H1 (cell line): ENCODE measurements at regions not wholly inside any gene's neighbourhood (a gene's known extent, or its start where the extent isn't known, plus 50 kb on each side); places are given as distances from the start of the nearest gene placed in this dataset.
"Not testable (repeated sequence)": the region's sequence is repeated elsewhere in the genome, so short reads cannot be mapped to it uniquely, and the experiment has no call there.

ENCODE experiments used
- CTCF ChIA-PET: fragments of 300-600 bp; sonication (Branson Sonifier 250); formaldehyde crosslinking; loops from one replicate; lab custom pipeline; 2021; ENCODE audit not compliant: partially characterized antibody; lab: Charles Lee
- POLR2A ChIA-PET: fragments of 300-600 bp; sonication (Branson Sonifier 250); formaldehyde crosslinking; loops from one replicate; lab custom pipeline; 2021; ENCODE audit warnings: inconsistent platforms; ENCODE audit not compliant: partially characterized antibody; lab: Charles Lee
- DNase-seq, 2 experiments: peaks; one replicate each; pipeline versions ENCODE4 v3.0.0 to v3.0.0-alpha.2; 2010 to 2022; ENCODE audit warnings: low spot score in 2 of 2, low read depth in 1 of 2, mixed read lengths in 1 of 2
- FAIRE-seq: peaks from 2 replicates; lab custom pipeline; 2011; peaks lifted over from hg19 to GRCh38; lab: Jason Lieb, UNC
- H2AFZ ChIP-seq: 2 replicates; pipeline ENCODE4 v1.8.1; 2012; ENCODE audit warnings: low read length, inconsistent platforms
- H2AK5ac ChIP-seq: 2 replicates; pipeline ENCODE4 v1.6.1; 2013; ENCODE audit warnings: low read depth, low read length
- H2BK120ac ChIP-seq: replicated peaks from 2 replicates; pipeline ENCODE3; 2013; ENCODE audit warnings: low read depth, low read length, inconsistent platforms
- H2BK12ac ChIP-seq: 2 replicates; pipeline ENCODE4 v1.6.1; 2013; ENCODE audit warnings: low read depth, low read length
- H2BK15ac ChIP-seq: 2 replicates; pipeline ENCODE4 v1.6.1; 2013; ENCODE audit warnings: low read length
- H2BK20ac ChIP-seq: 2 replicates; pipeline ENCODE4 v1.6.1; 2013; ENCODE audit warnings: low read length
- H2BK5ac ChIP-seq: 2 replicates; pipeline ENCODE4 v1.6.1; 2013; ENCODE audit warnings: low read depth, low read length
- H3K14ac ChIP-seq: 2 replicates; pipeline ENCODE4 v1.6.1; 2013; ENCODE audit warnings: inconsistent platforms; ENCODE audit not compliant: insufficient read length
- H3K18ac ChIP-seq: 2 replicates; pipeline ENCODE4 v1.6.1; 2013; ENCODE audit warnings: low read length; ENCODE audit errors: extremely low read depth
- H3K23ac ChIP-seq: 2 replicates; pipeline ENCODE4 v1.6.1; 2013; ENCODE audit warnings: inconsistent platforms; ENCODE audit not compliant: insufficient read length
- H3K23me2 ChIP-seq: 2 replicates; pipeline ENCODE4 v1.6.1; 2013; ENCODE audit warnings: low read depth, low read length
- H3K27ac ChIP-seq: 2 replicates; pipeline ENCODE4 v1.6.1; 2011; ENCODE audit warnings: low read depth, low read length, inconsistent platforms
- H3K27me3 ChIP-seq, 4 experiments: replicated peaks in 1 of 4; 1 replicate in 1 of 4; 2 replicates in 3 of 4; pipeline versions ENCODE4 v1.6.1 to v1.8.1; 2011 to 2013; ENCODE audit warnings: low read length in 3 of 4, mild to moderate bottlenecking in 3 of 4, inconsistent platforms in 2 of 4, mixed read lengths in 2 of 4, moderate library complexity in 1 of 4; ENCODE audit not compliant: control insufficient read depth in 3 of 4, insufficient read depth in 3 of 4; ENCODE audit errors: extremely low read depth in 1 of 4
- H3K36me3 ChIP-seq, 4 experiments: 2 replicates each; pipeline versions ENCODE4 v1.6.1 to v1.8.1; 2011 to 2013; ENCODE audit warnings: mild to moderate bottlenecking in 4 of 4, low read length in 3 of 4, moderate library complexity in 2 of 4, control low read depth in 1 of 4, inconsistent platforms in 1 of 4; ENCODE audit not compliant: insufficient read depth in 4 of 4, control insufficient read depth in 2 of 4
- H3K4ac ChIP-seq: replicated peaks from 2 replicates; pipeline ENCODE3; 2013; ENCODE audit warnings: low read length, low read depth, mixed read lengths, inconsistent platforms; ENCODE audit not compliant: insufficient read length
- H3K4me1 ChIP-seq, 4 experiments: replicated peaks in 1 of 4; 1 replicate in 1 of 4; 2 replicates in 3 of 4; pipeline versions ENCODE4 v1.6.1 to v1.8.1; 2011 to 2013; ENCODE audit warnings: low read length in 3 of 4, inconsistent platforms in 2 of 4, mixed read lengths in 1 of 4; ENCODE audit not compliant: insufficient read depth in 4 of 4, control insufficient read depth in 3 of 4
- H3K4me2 ChIP-seq, 2 experiments: 2 replicates each; pipeline versions ENCODE4 v1.6.1 to v1.8.1; 2011 to 2013; ENCODE audit warnings: low read depth in 2 of 2, low read length in 2 of 2, control low read depth in 1 of 2, inconsistent platforms in 1 of 2, mild to moderate bottlenecking in 1 of 2; ENCODE audit not compliant: insufficient read depth in 1 of 2
- H3K4me3 ChIP-seq, 4 experiments: fragments of 200-600, 300-600 bp in 1 of 4; sonication (generic), shearing (Covaris generic), sonication (Bioruptor Twin) in 1 of 4; 2 replicates each; pipeline versions ENCODE4 v1.5.1 to v1.8.1; 2011 to 2016; ENCODE audit warnings: low read length in 4 of 4, low read depth in 3 of 4, control low read depth in 2 of 4, inconsistent platforms in 2 of 4, mild to moderate bottlenecking in 2 of 4, mixed read lengths in 1 of 4, moderate library complexity in 1 of 4; ENCODE audit not compliant: insufficient read depth in 2 of 4; ENCODE audit errors: extremely low read depth in 1 of 4
- H3K56ac ChIP-seq: replicated peaks from 2 replicates; pipeline ENCODE3; 2013; ENCODE audit warnings: low read depth, mild to moderate bottlenecking, mixed read lengths, low read length, inconsistent platforms; ENCODE audit not compliant: insufficient read length
- H3K79me1 ChIP-seq: 2 replicates; pipeline ENCODE4 v1.6.1; 2013; ENCODE audit warnings: low read depth, low read length, control low read depth
- H3K79me2 ChIP-seq, 2 experiments: 2 replicates each; pipeline versions ENCODE4 v1.6.1 to v1.8.1; 2012 to 2013; ENCODE audit warnings: low read length in 2 of 2, mild to moderate bottlenecking in 2 of 2, inconsistent platforms in 1 of 2; ENCODE audit not compliant: insufficient read depth in 2 of 2, control insufficient read depth in 1 of 2
- H3K9ac ChIP-seq, 4 experiments: replicated peaks in 1 of 4; 1 replicate in 1 of 4; 2 replicates in 3 of 4; pipeline versions ENCODE4 v1.6.1 to v1.8.1; 2011 to 2013; ENCODE audit warnings: low read depth in 3 of 4, low read length in 3 of 4, control low read depth in 2 of 4, mild to moderate bottlenecking in 2 of 4, moderate library complexity in 2 of 4, inconsistent platforms in 1 of 4; ENCODE audit errors: extremely low read depth in 1 of 4
- H3K9me3 ChIP-seq, 2 experiments: 2 replicates each; pipeline versions ENCODE4 v1.6.1 to v1.8.1; 2012 to 2013; ENCODE audit warnings: mild to moderate bottlenecking in 2 of 2, moderate library complexity in 2 of 2, control low read depth in 1 of 2, inconsistent platforms in 1 of 2, low read depth in 1 of 2, low read length in 1 of 2, mixed read lengths in 1 of 2; ENCODE audit not compliant: insufficient read depth in 2 of 2
- H4K20me1 ChIP-seq, 2 experiments: replicated peaks in 1 of 2; 2 replicates each; pipeline versions ENCODE3 to v1.8.1; 2011 to 2013; ENCODE audit warnings: inconsistent platforms in 2 of 2, low read length in 2 of 2, mild to moderate bottlenecking in 1 of 2; ENCODE audit not compliant: insufficient read depth in 2 of 2, control insufficient read depth in 1 of 2
- H4K5ac ChIP-seq: 2 replicates; pipeline ENCODE4 v1.6.1; 2013; ENCODE audit warnings: low read length, low read depth, mixed read lengths, inconsistent platforms; ENCODE audit not compliant: insufficient read length
- H4K8ac ChIP-seq: 2 replicates; pipeline ENCODE4 v1.8.0; 2013; ENCODE audit warnings: mild to moderate bottlenecking, moderate library complexity, low read length, inconsistent platforms; ENCODE audit not compliant: insufficient read depth; ENCODE audit errors: extremely low read depth
- H4K91ac ChIP-seq: replicated peaks from 2 replicates; pipeline ENCODE3; 2013; ENCODE audit warnings: low read length, mixed read lengths, inconsistent platforms; ENCODE audit not compliant: insufficient read length
- WGBS, 2 experiments: shearing (Covaris generic) in 1 of 2; methylation state at CpG; one replicate each; pipeline versions ENCODE4 v1.1.6 to v1.1.7; 2013 to 2015; ENCODE audit warnings: low lambda C conversion rate in 2 of 2, mixed read lengths in 2 of 2, inconsistent platforms in 1 of 2, low coverage in 1 of 2, missing lambda C conversion rate in 1 of 2; ENCODE audit not compliant: insufficient replicate concordance in 2 of 2, insufficient coverage in 1 of 2, insufficient read length in 1 of 2; ENCODE audit errors: extremely low coverage in 1 of 2, missing lambda C conversion rate in 1 of 2; 5-methylcytosine and 5-hydroxymethylcytosine counted together

GRCh38 chr11:38512830-38513229 lies 1914.8 kb upstream of the RAG2 start:
- H4K5ac ChIP-seq, H3K4ac ChIP-seq, H2AK5ac ChIP-seq, FAIRE-seq, H3K4me3 ChIP-seq, H3K23me2 ChIP-seq, DNase-seq, H2BK20ac ChIP-seq, H3K9me3 ChIP-seq, H3K27me3 ChIP-seq, H3K4me1 ChIP-seq, H2BK12ac ChIP-seq, H3K27ac ChIP-seq, POLR2A ChIA-PET, H3K9ac ChIP-seq, H3K14ac ChIP-seq, H3K4me2 ChIP-seq, H3K18ac ChIP-seq, H3K36me3 ChIP-seq, H3K56ac ChIP-seq, H3K23ac ChIP-seq, H4K20me1 ChIP-seq, H3K79me2 ChIP-seq, H2BK5ac ChIP-seq, H2BK120ac ChIP-seq, H4K8ac ChIP-seq, CTCF ChIA-PET, H4K91ac ChIP-seq, H2AFZ ChIP-seq, H3K79me1 ChIP-seq, H2BK15ac ChIP-seq: not testable (repeated sequence)
- 94% methylated on average over 3 of the region's 3 CpGs; no CpG with 5 or more reads in 1 of the 2 experiments for WGBS, 2 experiments
